ENCODE measurements at regions not wholly inside any gene's neighbourhood (a gene's known extent, or its start where the extent isn't known, plus 50 kb on each side); places are given as distances from the start of the nearest gene placed in this dataset.

- H3K9me3 Mint-ChIP-seq (ENCODE audit: unreplicated experiment): no peaks in the 10 kb centered on the region
- TF ChIP-seq CTCF (IDR thresholded peaks at IDR 0.05; ENCODE audit: partially characterized antibody, unreplicated experiment): no peak
- H3K4me3 Mint-ChIP-seq (ENCODE audit: unreplicated experiment): no peak overlapping the region
- DNase-seq: no peak
- no peaks in the 10 kb centered on the region for H3K27me3 Mint-ChIP-seq (ENCODE audit: unreplicated experiment)
- no peaks in the 10 kb centered on the region for H3K36me3 Mint-ChIP-seq (ENCODE audit: unreplicated experiment)
- H3K27ac Mint-ChIP-seq (ENCODE audit: unreplicated experiment): no peak overlapping the region
- peaks cover 1% of the 10 kb centered on the region for H3K4me1 Mint-ChIP-seq (ENCODE audit: low read depth, unreplicated experiment)
Measured at GRCh38 chr3:144242747-144243146, 271.1 kb downstream of the DIPK2A start.

- Mint-ChIP-seq H3K9me3 (ENCODE audit: unreplicated experiment) (no peaks in the 10 kb centered on the region), H3K4me3 (ENCODE audit: unreplicated experiment) (no peak overlapping the region), H3K27me3 (ENCODE audit: unreplicated experiment) (no peaks in the 10 kb centered on the region), H3K4me1 (ENCODE audit: low read depth, unreplicated experiment) (no peaks in the 10 kb centered on the region), H3K36me3 (ENCODE audit: unreplicated experiment) (no peaks in the 10 kb centered on the region), H3K27ac (ENCODE audit: unreplicated experiment) (no peak overlapping the region)
- TF ChIP-seq CTCF (IDR thresholded peaks at IDR 0.05; ENCODE audit: partially characterized antibody, unreplicated experiment): no peak
- DNase-seq: no peak
Measured at GRCh38 chr3:144244662-144245061, 273.0 kb downstream of the DIPK2A start.

GRCh38 chr3:144252896-144253295 lies 281.3 kb downstream of the DIPK2A start:
- Mint-ChIP-seq H3K27ac (ENCODE audit: unreplicated experiment) (no peak overlapping the region), H3K36me3 (ENCODE audit: unreplicated experiment) (no peaks in the 10 kb centered on the region), H3K9me3 (ENCODE audit: unreplicated experiment) (no peaks in the 10 kb centered on the region), H3K4me3 (ENCODE audit: unreplicated experiment) (no peak overlapping the region), H3K27me3 (ENCODE audit: unreplicated experiment) (no peaks in the 10 kb centered on the region), H3K4me1 (ENCODE audit: low read depth, unreplicated experiment) (no peaks in the 10 kb centered on the region)
- DNase-seq: no peak
- no peak for TF ChIP-seq CTCF (IDR thresholded peaks at IDR 0.05; ENCODE audit: partially characterized antibody, unreplicated experiment)

GRCh38 chr3:144257381-144257780 lies 285.8 kb downstream of the DIPK2A start:
- no peaks in the 10 kb centered on the region for H3K9me3 Mint-ChIP-seq (ENCODE audit: unreplicated experiment)
- no peak overlapping the region for H3K27ac Mint-ChIP-seq (ENCODE audit: unreplicated experiment)
- H3K4me1 Mint-ChIP-seq (ENCODE audit: low read depth, unreplicated experiment): no peaks in the 10 kb centered on the region
- no peak for DNase-seq
- no peak for TF ChIP-seq CTCF (IDR thresholded peaks at IDR 0.05; ENCODE audit: partially characterized antibody, unreplicated experiment)
- no peaks in the 10 kb centered on the region for H3K36me3 Mint-ChIP-seq (ENCODE audit: unreplicated experiment)
- no peak overlapping the region for H3K4me3 Mint-ChIP-seq (ENCODE audit: unreplicated experiment)
- H3K27me3 Mint-ChIP-seq (ENCODE audit: unreplicated experiment): no peaks in the 10 kb centered on the region

GRCh38 chr3:144259267-144259666 lies 287.6 kb downstream of the DIPK2A start:
- Mint-ChIP-seq H3K4me1 (ENCODE audit: low read depth, unreplicated experiment) (no peaks in the 10 kb centered on the region), H3K4me3 (ENCODE audit: unreplicated experiment) (no peak overlapping the region), H3K27ac (ENCODE audit: unreplicated experiment) (no peak overlapping the region), H3K36me3 (ENCODE audit: unreplicated experiment) (no peaks in the 10 kb centered on the region), H3K27me3 (ENCODE audit: unreplicated experiment) (no peaks in the 10 kb centered on the region), H3K9me3 (ENCODE audit: unreplicated experiment) (no peaks in the 10 kb centered on the region)
- no peak for DNase-seq
- no peak for TF ChIP-seq CTCF (IDR thresholded peaks at IDR 0.05; ENCODE audit: partially characterized antibody, unreplicated experiment)

All from glutamatergic neuron (in vitro differentiated cells).